Myocyte (in vitro differentiated cells): ENCODE measurements at regions not wholly inside any gene's neighbourhood (a gene's known extent, or its start where the extent isn't known, plus 50 kb on each side); places are given as distances from the start of the nearest gene placed in this dataset.

Experiments
- DNase-seq: peaks from one replicate; pipeline ENCODE4 v3.0.0-alpha.2; 2012; ENCODE audit warnings: low read depth

- no peak for DNase-seq
These were observed 69.4 kb upstream of the CD96 start for GRCh38 chr3:111472556-111472955.

DNA sequence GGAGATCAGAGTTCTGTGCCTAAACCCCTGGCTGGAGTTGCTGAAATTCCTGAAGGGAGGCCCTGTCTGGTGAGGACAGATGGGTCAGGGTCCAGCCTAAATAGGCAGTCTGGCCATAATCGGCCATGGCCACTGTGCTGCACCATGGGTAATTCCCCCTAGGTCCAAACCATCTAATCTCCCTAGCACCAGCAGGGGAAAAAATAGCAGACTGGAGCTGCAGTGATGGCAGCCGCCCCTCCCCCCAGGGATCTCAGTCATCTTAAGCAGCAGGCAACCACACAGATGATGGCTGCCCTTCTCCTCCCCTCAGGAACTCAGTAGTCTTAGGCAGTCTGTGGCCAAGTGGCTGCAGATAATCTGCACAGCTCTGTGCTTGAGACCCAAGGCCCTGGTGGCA, 68.4 kb upstream of the CD96 start:
- peak; percentile 29 for DNase-seq

GRCh38 chr3:111476701-111477100, 65.3 kb upstream of the CD96 start:
- DNase-seq, result no peak

- DNase-seq, result no peak
These were observed 61.9 kb upstream of the CD96 start for GRCh38 chr3:111480091-111480490.

- DNase-seq, result peak; percentile 36
These were observed 60.4 kb upstream of the CD96 start for GRCh38 chr3:111481551-111481950.

GRCh38 chr3:111482574-111482973, 59.4 kb upstream of the CD96 start:
- no peak for DNase-seq

GRCh38 chr3:111485086-111485485, 56.9 kb upstream of the CD96 start:
- DNase-seq, result no peak
